Activated CD4-positive, alpha-beta memory T cell treated with anti-CD3 and anti-CD28 coated beads for 36 hours (primary cell): ENCODE measurements at regions not wholly inside any gene's neighbourhood (a gene's known extent, or its start where the extent isn't known, plus 50 kb on each side); places are given as distances from the start of the nearest gene placed in this dataset.

ENCODE experiments used
- CTCF ChIA-PET: fragments of 350-600 bp; sonication (Branson Sonifier 250); formaldehyde crosslinking; loops from one replicate; lab custom pipeline; 2021; ENCODE audit warnings: antibody characterized with exemption, inconsistent platforms; lab: Charles Lee
- POLR2A ChIA-PET: fragments of 350-600 bp; sonication (Branson Sonifier 250); formaldehyde crosslinking; loops from one replicate; lab custom pipeline; 2021; ENCODE audit warnings: antibody characterized with exemption; lab: Charles Lee
- DNase-seq: peaks from one replicate; pipeline ENCODE4 v3.0.0-alpha.2; 2020
- H3K27ac Mint-ChIP-seq: one replicate; pipeline ENCODE4 v1.8.0; 2021; ENCODE audit warnings: mixed read lengths
- H3K27me3 Mint-ChIP-seq: one replicate; pipeline ENCODE4 v1.8.0; 2021; ENCODE audit warnings: mixed read lengths
- H3K36me3 Mint-ChIP-seq: one replicate; pipeline ENCODE4 v1.8.0; 2021; ENCODE audit warnings: mixed read lengths
- H3K4me1 Mint-ChIP-seq: one replicate; pipeline ENCODE4 v1.8.0; 2021; ENCODE audit warnings: low read depth, mixed read lengths
- H3K4me3 Mint-ChIP-seq: one replicate; pipeline ENCODE4 v1.8.0; 2021; ENCODE audit warnings: mild to moderate bottlenecking, mixed read lengths
- H3K9me3 Mint-ChIP-seq: one replicate; pipeline ENCODE4 v1.8.0; 2021; ENCODE audit warnings: mixed read lengths
- intact Hi-C: fragments of 100-400 bp; cut with micrococcal nuclease; formaldehyde crosslinking; loops from one replicate; pipeline ENCODE4 v1.15.1; 2023

DNA sequence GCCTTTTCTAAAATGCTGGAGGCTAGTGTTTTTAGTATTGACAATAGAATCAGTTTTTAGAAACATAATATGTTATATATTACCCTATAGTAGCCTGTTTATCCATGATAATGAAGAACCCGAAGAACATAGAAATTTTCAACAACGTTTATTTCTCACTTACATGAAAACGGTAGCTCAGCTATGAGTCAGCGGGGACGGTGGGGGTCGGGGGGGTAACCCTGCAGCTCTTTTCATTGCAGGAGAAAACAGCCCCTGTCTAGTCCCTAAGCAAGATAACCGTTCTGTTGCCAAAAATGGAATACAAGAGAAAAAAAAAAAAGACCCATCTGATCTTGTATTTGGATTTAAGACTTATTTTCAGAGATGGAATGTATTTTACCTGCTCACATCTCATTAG lies 1758.4 kb upstream of the AGA start:
- Mint-ChIP-seq H3K27ac (no peak overlapping the region), H3K9me3 (no peaks in the 10 kb centered on the region), H3K27me3 (no peaks in the 10 kb centered on the region), H3K4me3 (no peak overlapping the region), H3K4me1 (no peaks in the 10 kb centered on the region), H3K36me3 (no peaks in the 10 kb centered on the region)
- intact Hi-C loops: no loop called here
- POLR2A ChIA-PET: no interaction called here
- CTCF ChIA-PET: no interaction called here
- DNase-seq: no peak

DNA sequence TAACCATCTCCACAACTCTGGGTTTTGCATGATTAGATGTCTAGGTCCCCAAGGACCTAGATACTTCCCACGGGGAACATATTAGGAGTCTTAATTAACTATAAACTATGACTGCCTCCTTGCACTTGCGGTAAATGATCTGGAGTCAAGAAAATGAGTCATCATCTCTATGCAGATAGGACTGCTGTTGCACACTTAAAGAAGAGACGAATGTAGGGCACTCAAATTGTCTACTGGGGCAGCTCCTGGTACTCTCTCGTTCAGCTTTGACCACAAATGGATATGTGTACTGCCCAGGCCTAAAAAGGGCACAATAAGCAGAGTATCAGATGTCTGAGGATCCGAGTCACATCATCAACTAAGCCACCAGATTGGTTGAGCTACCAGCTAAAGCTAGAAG lies 1783.4 kb upstream of the AGA start:
- ChIA-PET POLR2A (no interaction called here), CTCF (no interaction called here)
- no peak for DNase-seq
- intact Hi-C loops: no loop called here
- Mint-ChIP-seq H3K27ac (no peak overlapping the region), H3K27me3 (no peaks in the 10 kb centered on the region), H3K4me3 (no peak overlapping the region), H3K36me3 (no peaks in the 10 kb centered on the region), H3K9me3 (peaks cover 20% of the 10 kb centered on the region), H3K4me1 (no peaks in the 10 kb centered on the region)

DNA sequence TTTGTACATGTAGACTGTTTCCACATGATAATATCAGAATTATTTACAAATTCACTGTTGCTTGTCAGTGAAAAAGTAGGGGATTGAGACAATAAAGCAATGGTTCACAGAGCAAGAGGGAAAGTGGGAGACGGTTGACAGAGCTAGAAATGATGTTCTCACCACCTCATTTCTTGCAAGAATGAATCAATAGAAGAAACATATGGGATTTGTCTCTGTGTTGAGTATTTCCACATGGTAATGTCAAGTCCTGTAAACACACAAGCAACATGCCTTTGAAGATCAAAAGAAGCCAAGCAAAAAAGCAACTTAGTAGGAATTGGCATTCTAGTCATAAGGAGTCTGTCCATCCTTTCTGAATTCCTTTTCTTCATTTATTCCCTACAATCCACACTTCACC lies 1806.6 kb upstream of the AGA start:
- intact Hi-C loops: no loop called here
- Mint-ChIP-seq H3K27me3 (no peaks in the 10 kb centered on the region), H3K4me1 (no peaks in the 10 kb centered on the region), H3K27ac (no peak overlapping the region), H3K4me3 (no peak overlapping the region), H3K9me3 (no peaks in the 10 kb centered on the region), H3K36me3 (no peaks in the 10 kb centered on the region)
- DNase-seq: no peak
- POLR2A ChIA-PET: no interaction called here
- CTCF ChIA-PET: no interaction called here

DNA sequence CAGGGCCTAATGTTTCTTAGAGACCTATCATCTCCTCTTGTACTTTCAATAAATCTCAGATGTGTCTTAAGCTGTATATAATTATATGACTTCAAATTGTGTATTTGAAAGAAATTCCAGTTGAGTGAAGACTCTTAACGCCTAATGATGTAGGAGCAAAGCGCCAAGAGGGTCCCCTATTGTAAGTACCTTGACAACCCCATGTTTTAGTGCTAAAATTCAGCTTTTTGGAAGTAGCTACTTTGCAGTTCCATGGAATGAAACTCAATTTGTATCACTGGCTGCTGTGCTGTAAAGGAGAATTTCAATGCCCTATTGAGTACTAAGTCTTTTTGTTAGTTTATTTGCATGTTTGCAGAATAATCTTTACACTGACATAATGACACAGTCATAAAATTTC lies 1826.6 kb upstream of the AGA start:
- peaks cover 11% of the 10 kb centered on the region for H3K9me3 Mint-ChIP-seq
- intact Hi-C loops: no loop called here
- no peaks in the 10 kb centered on the region for H3K36me3 Mint-ChIP-seq
- no peaks in the 10 kb centered on the region for H3K27me3 Mint-ChIP-seq
- no peaks in the 10 kb centered on the region for H3K4me1 Mint-ChIP-seq
- no peak overlapping the region for H3K4me3 Mint-ChIP-seq
- H3K27ac Mint-ChIP-seq: no peak overlapping the region
- ChIA-PET CTCF (no interaction called here), POLR2A (no interaction called here)
- no peak for DNase-seq

DNA sequence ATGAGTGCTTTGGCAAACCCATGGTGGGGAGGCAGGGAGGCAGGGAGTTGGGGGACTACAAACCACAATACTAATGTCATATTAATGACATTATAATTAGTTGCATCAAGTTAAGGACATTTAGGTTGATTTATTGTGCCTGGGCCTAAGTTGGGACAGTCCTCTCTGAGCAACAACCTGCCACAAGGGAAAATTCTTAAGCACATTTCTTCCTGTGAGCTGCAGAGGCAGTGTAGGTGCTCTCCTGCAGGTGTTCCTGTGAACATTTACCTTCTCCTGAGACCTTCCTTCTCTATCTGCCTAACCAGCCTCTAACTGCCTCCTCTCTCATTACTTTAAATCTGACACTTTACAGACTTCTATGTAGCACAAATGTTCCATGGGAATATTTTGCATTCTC lies 1830.0 kb upstream of the AGA start:
- ChIA-PET CTCF (no interaction called here), POLR2A (no interaction called here)
- Mint-ChIP-seq H3K27me3 (no peaks in the 10 kb centered on the region), H3K4me1 (no peaks in the 10 kb centered on the region), H3K9me3 (peaks cover 4% of the 10 kb centered on the region), H3K27ac (no peak overlapping the region), H3K4me3 (no peak overlapping the region), H3K36me3 (no peaks in the 10 kb centered on the region)
- DNase-seq: no peak
- intact Hi-C loops: no loop called here

DNA sequence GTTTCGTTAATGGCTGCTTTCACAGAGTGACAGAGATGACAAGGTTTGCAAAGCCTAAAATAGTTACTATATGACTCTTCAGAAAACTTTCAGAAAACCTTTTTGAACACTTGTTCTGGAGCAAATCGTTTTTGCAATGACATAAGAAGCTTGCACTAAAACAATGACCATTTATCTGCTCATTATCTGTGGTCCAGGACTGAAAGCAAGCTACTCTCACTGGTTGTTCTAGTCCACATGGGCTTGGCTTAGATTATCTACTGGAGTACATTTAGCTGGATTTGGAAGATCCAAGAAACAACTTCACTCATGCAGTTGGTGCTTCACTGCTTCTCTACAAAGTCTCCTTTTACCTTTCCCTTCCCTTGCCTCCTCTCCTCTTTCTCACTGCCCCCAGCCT lies 1836.4 kb upstream of the AGA start:
- Mint-ChIP-seq H3K9me3 (peaks cover 4% of the 10 kb centered on the region), H3K4me1 (no peaks in the 10 kb centered on the region), H3K27ac (no peak overlapping the region), H3K36me3 (no peaks in the 10 kb centered on the region), H3K4me3 (no peak overlapping the region), H3K27me3 (no peaks in the 10 kb centered on the region)
- intact Hi-C loops: no loop called here
- ChIA-PET CTCF (no interaction called here), POLR2A (no interaction called here)
- DNase-seq: no peak

DNA sequence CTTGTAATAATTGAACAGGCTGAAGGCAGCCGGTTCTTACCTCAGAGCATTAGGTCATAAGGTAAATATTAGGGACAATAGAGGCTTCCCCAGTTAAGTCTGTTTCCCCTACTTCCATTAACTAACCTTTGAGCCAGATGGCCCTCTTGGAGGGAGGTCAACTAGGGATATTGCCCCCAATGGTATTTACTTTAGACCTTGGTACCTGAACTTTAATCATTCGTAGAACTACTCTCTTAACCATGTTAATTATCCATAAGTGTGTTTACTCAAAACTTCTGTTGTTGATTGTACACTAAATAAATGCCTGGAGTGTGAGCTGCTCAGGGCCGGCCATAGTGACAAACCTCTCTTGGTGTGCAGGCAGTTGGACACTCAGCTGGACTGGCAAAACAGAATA lies 1843.5 kb upstream of the AGA start:
- DNase-seq: no peak
- Mint-ChIP-seq H3K4me1 (no peaks in the 10 kb centered on the region), H3K27ac (no peak overlapping the region), H3K27me3 (no peaks in the 10 kb centered on the region), H3K4me3 (no peak overlapping the region), H3K36me3 (no peaks in the 10 kb centered on the region), H3K9me3 (peaks cover 10% of the 10 kb centered on the region)
- POLR2A ChIA-PET: no interaction called here
- intact Hi-C loops: no loop called here
- CTCF ChIA-PET: no interaction called here

DNA sequence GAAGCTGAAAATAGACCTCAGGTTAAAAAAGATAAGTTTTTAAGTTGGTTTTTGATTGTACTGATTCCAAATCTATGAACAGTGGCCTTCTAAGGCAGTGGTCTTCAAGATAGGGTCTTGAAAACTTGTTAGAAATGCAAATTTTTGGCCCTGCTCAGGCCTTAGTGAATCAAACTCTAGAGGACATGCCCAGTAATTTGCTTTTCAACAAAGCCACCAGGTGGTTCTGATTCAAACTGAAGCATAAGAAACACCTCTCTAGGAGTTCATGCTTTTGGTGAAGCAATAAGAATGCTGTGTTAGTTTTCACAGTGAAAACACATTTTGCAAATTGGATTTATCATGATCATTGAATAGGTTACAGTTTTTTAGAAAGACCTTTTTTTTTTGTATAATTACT lies 1849.4 kb upstream of the AGA start:
- peaks cover 6% of the 10 kb centered on the region for H3K9me3 Mint-ChIP-seq
- DNase-seq: no peak
- no peak overlapping the region for H3K4me3 Mint-ChIP-seq
- H3K4me1 Mint-ChIP-seq: no peaks in the 10 kb centered on the region
- ChIA-PET CTCF (no interaction called here), POLR2A (no interaction called here)
- H3K27ac Mint-ChIP-seq: no peak overlapping the region
- H3K36me3 Mint-ChIP-seq: no peaks in the 10 kb centered on the region
- H3K27me3 Mint-ChIP-seq: no peaks in the 10 kb centered on the region
- intact Hi-C loops: no loop called here

DNA sequence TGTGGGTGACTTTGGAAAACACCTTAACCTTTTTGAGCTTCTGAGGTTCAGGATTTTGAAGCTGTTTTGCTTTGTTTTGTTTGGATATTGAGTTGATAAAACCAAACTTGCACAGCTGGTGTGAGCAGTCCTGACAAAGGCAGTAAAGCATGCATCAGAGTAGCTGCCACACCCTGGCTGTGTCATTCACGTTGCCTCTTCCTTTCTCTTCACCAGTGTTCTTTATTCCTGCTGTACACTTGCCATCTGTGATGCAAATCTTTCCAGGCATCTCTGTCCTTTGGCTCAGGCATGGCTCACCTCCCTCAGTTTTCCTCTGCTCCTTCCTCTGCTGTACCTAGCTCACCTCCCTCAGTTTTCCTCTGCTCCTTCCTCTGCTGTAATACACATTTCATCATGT lies 1850.2 kb upstream of the AGA start:
- Mint-ChIP-seq H3K4me1 (no peaks in the 10 kb centered on the region), H3K27me3 (no peaks in the 10 kb centered on the region), H3K4me3 (no peak overlapping the region), H3K9me3 (peaks cover 8% of the 10 kb centered on the region), H3K36me3 (no peaks in the 10 kb centered on the region), H3K27ac (no peak overlapping the region)
- intact Hi-C loops: no loop called here
- ChIA-PET CTCF (no interaction called here), POLR2A (no interaction called here)
- no peak for DNase-seq

DNA sequence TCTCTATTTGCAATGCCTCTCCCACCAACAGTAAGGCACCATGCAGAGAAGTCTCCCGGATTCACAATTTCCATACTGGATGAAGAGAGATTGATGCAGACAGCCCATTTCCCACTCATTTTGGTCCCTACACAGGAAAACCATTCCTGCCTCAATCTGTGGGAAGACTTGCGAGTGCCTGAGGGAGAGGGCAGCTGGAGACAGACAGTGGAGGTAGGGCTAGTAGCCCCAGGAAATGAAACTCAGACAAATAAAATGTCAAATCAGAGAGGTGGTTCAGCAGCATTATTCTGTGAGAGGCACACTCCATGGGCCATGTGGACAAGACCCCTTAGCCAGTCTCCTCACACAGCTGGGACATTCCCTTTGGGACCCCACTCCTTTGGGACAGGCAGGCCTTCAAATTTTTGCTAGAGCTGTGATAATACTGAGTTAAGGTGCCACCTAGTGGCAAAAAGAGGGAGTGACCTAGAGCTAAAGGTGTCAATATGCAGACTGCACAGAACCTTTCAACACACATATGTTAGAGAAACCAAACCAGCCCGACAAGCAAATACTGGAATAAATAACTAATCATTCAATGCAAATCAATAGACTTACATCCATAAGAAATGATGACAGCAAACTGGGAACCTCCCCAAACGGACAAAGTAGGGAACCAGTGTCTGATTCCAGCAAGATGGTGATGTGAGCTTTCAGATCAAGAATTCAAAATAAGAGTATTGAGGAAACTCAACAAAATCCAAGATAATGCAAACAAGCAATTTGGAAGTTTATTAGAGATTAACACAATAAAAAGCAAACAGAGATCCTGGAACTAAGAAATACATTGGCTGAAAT lies 1865.3 kb upstream of the AGA start:
- intact Hi-C loops: no loop called here
- Mint-ChIP-seq H3K27me3 (no peaks in the 10 kb centered on the region), H3K36me3 (no peaks in the 10 kb centered on the region), H3K4me1 (no peaks in the 10 kb centered on the region), H3K4me3 (no peak overlapping the region), H3K9me3 (peaks cover 14% of the 10 kb centered on the region), H3K27ac (no peak overlapping the region)
- no peak for DNase-seq
- CTCF ChIA-PET: interaction anchor here (0.6 to 1.4 kb wide), 2 partner anchors 9 to 949 kb away, joined by 3 to 4 read pairs; no protein-coding TSS in a partner anchor
- POLR2A ChIA-PET: no interaction called here

DNA sequence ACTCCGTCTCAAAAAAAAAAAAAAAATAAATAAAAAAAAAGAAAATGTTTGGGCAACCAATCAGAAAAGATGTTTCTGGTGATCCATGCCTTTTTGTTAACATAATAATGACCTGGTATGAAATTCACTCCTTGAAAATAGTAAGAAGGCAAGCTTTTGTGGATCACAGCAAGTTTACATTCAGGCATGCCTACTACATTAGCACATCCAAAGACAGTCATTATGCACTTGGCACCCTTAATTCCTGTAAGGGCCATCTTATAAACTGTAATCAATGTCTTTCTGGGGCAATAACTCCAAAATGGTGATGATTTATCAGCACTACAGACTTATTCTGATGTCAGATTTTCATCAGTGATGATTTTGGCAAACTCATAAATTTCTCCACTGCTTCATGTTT lies 1871.6 kb upstream of the AGA start:
- H3K27me3 Mint-ChIP-seq: no peaks in the 10 kb centered on the region
- no peak overlapping the region for H3K27ac Mint-ChIP-seq
- intact Hi-C loops: no loop called here
- no peaks in the 10 kb centered on the region for H3K4me1 Mint-ChIP-seq
- ChIA-PET POLR2A (no interaction called here), CTCF (interaction anchor here (0.6 kb wide), 1 partner anchor 1177 kb away, joined by 3 read pairs; no protein-coding TSS in a partner anchor)
- no peak overlapping the region for H3K4me3 Mint-ChIP-seq
- no peaks in the 10 kb centered on the region for H3K36me3 Mint-ChIP-seq
- no peak for DNase-seq
- peaks cover 12% of the 10 kb centered on the region for H3K9me3 Mint-ChIP-seq

DNA sequence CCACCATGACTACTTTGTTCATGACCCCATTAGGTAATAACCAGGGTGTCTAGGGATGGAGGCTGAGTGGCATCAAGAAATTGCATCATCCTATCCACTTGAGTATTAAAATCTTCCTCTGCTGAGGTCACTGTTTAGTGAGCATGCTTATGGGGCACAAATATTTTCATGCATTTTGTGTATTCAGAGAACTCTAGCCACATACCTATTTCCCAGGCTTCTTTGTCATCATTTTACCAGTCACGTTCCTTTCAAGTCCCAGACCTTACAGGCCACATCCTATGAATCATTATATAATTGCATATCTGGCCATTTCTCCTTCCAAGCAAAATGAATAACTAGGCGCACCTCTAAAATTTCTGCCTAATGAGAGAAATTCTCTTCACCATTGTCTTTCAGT lies 1882.9 kb upstream of the AGA start:
- no peaks in the 10 kb centered on the region for H3K4me1 Mint-ChIP-seq
- H3K27me3 Mint-ChIP-seq: no peaks in the 10 kb centered on the region
- no peak overlapping the region for H3K4me3 Mint-ChIP-seq
- H3K9me3 Mint-ChIP-seq: peaks cover 16% of the 10 kb centered on the region
- ChIA-PET CTCF (no interaction called here), POLR2A (no interaction called here)
- no peak for DNase-seq
- intact Hi-C loops: no loop called here
- H3K36me3 Mint-ChIP-seq: no peaks in the 10 kb centered on the region
- no peak overlapping the region for H3K27ac Mint-ChIP-seq

DNA sequence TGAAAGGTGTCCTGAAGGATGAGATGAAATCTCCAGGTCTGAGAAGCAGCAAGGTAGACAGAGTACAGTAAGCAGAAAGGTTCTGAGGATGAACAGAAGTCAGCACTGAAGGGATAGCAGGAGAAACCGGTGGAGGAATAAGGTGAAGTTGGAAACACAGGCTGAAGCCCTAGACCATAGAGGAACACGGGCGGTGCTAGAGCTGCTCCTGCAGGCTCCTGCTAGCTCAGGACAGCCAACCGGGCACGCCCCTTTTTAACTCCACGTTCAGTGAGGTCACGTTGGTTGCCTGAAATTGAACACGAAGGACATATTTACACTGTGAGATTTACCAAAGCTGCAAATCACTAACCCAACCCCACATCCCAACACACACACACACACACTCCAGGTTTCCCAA lies 1886.4 kb upstream of the AGA start:
- no peaks in the 10 kb centered on the region for H3K4me1 Mint-ChIP-seq
- ChIA-PET CTCF (no interaction called here), POLR2A (no interaction called here)
- H3K27ac Mint-ChIP-seq: no peak overlapping the region
- no peaks in the 10 kb centered on the region for H3K36me3 Mint-ChIP-seq
- no peaks in the 10 kb centered on the region for H3K27me3 Mint-ChIP-seq
- no peak overlapping the region for H3K4me3 Mint-ChIP-seq
- intact Hi-C loops: no loop called here
- peaks cover 9% of the 10 kb centered on the region for H3K9me3 Mint-ChIP-seq
- DNase-seq: no peak
